HepG2 (cell line): ENCODE measurements at regions not wholly inside any gene's neighbourhood (a gene's known extent, or its start where the extent isn't known, plus 50 kb on each side); places are given as distances from the start of the nearest gene placed in this dataset.

Source experiments
- ATAC-seq: fragments of 200-7000 bp; cut with Tn5 transposase; 3 replicates; pipeline ENCODE4 v1.9.1; 2020; ENCODE audit warnings: mild to moderate bottlenecking, moderate library complexity
- BruUV-seq: library from RNA; stranded (reverse); fragments of 400-500 nt; replicated peaks from 2 replicates; lab custom pipeline; 2021; lab: Mats Ljungman, UMichigan
- CTCF ChIA-PET: fragments of 300-600 bp; formaldehyde crosslinking; extraction: SDS; loops from one replicate; lab custom pipeline; 2021; ENCODE audit warnings: low total read pairs, inconsistent platforms, low intra/inter-chr PET ratio; lab: Yijun Ruan, JAX
- POLR2A ChIA-PET: fragments of 350-600 bp; sonication (Branson Sonifier 250); formaldehyde crosslinking; loops from one replicate; lab custom pipeline; 2020; ENCODE audit warnings: antibody characterized with exemption, inconsistent platforms; lab: Yijun Ruan, JAX
- DNase-seq: peaks from one replicate; pipeline ENCODE4 v3.0.0-alpha.2; 2015; ENCODE audit warnings: low spot score
- FAIRE-seq: peaks from 3 replicates; lab custom pipeline; 2011; peaks lifted over from hg19 to GRCh38; lab: Jason Lieb, UNC
- H2AFZ ChIP-seq: one replicate; pipeline ENCODE4 v1.6.1; 2011; ENCODE audit warnings: low read length, inconsistent platforms
- H3K27ac ChIP-seq: fragments of 300-600 bp; 3 replicates; pipeline ENCODE4 v1.8.0; 2011; ENCODE audit warnings: mixed run types, mild to moderate bottlenecking, mixed read lengths, low read length, inconsistent platforms; ENCODE audit not compliant: insufficient read depth; ENCODE audit errors: extremely low read length
- H3K27me3 ChIP-seq, 2 experiments: fragments of 200-600 bp in 1 of 2; 2 replicates in 1 of 2; 3 replicates in 1 of 2; pipeline versions ENCODE4 v1.6.0 to v1.8.0; 2011; ENCODE audit warnings: low read length in 2 of 2, mild to moderate bottlenecking in 2 of 2, moderate library complexity in 2 of 2, inconsistent platforms in 1 of 2; ENCODE audit not compliant: insufficient read depth in 2 of 2, control insufficient read depth in 1 of 2
- H3K36me3 ChIP-seq, 2 experiments: fragments of 200-600 bp in 1 of 2; replicated peaks in 1 of 2; 2 replicates in 1 of 2; 3 replicates in 1 of 2; pipeline versions ENCODE4 v1.5.1 to v1.8.0; 2011; ENCODE audit warnings: low read length in 2 of 2, inconsistent platforms in 1 of 2; ENCODE audit not compliant: insufficient read depth in 2 of 2, control insufficient read depth in 1 of 2
- H3K4me1 ChIP-seq: 2 replicates; pipeline ENCODE4 v1.5.1; 2012; ENCODE audit warnings: low read length, inconsistent platforms; ENCODE audit not compliant: insufficient read depth
- H3K4me2 ChIP-seq: 2 replicates; pipeline ENCODE4 v1.6.0; 2011; ENCODE audit warnings: low read depth, low read length, inconsistent platforms
- H3K4me3 ChIP-seq, 3 experiments: fragments of 200-600 bp in 1 of 3; sonication (generic), shearing (Covaris generic) in 1 of 3; replicated peaks in 1 of 3; 2 replicates each; pipeline ENCODE4 v1.5.1; 2011 to 2016; ENCODE audit warnings: low read length in 3 of 3, inconsistent platforms in 2 of 3, low read depth in 2 of 3, mild to moderate bottlenecking in 2 of 3, control low read depth in 1 of 3, mixed read lengths in 1 of 3; ENCODE audit not compliant: insufficient read depth in 1 of 3
- H3K79me2 ChIP-seq: one replicate; pipeline ENCODE4 v1.6.1; 2011; ENCODE audit warnings: low read length, inconsistent platforms; ENCODE audit not compliant: insufficient read depth
- H3K9ac ChIP-seq: 2 replicates; pipeline ENCODE4 v1.6.0; 2011; ENCODE audit warnings: mild to moderate bottlenecking, low read depth, low read length, inconsistent platforms; ENCODE audit not compliant: insufficient read depth
- H3K9me3 ChIP-seq: 2 replicates; pipeline ENCODE4 v1.5.1; 2012; ENCODE audit warnings: mild to moderate bottlenecking, low read length
- H4K20me1 ChIP-seq: 2 replicates; pipeline ENCODE4 v1.6.0; 2011; ENCODE audit warnings: inconsistent platforms, mild to moderate bottlenecking, low read length, moderate library complexity; ENCODE audit not compliant: insufficient read depth
- ELF4 ChIP-seq: sonication (generic); formaldehyde crosslinking; IDR thresholded peaks from 2 replicates; pipeline ENCODE4 v1.5.0; 2020; ENCODE audit warnings: missing genetic modification reagents, mild to moderate bottlenecking, moderate library complexity, borderline replicate concordance
- HMG20A ChIP-seq: IDR thresholded peaks from 2 replicates; pipeline ENCODE4 v1.6.1; 2016; ENCODE audit warnings: borderline replicate concordance
- ZBTB44 ChIP-seq: sonication (generic); formaldehyde crosslinking; IDR thresholded peaks from 2 replicates; pipeline ENCODE4 v1.4.0; 2020; ENCODE audit warnings: missing genetic modification reagents
- ZNF230 ChIP-seq: sonication (generic); formaldehyde crosslinking; IDR thresholded peaks from 2 replicates; pipeline ENCODE4 v1.4.0; 2020; ENCODE audit warnings: mild to moderate bottlenecking, missing genetic modification reagents
- ZNF616 ChIP-seq: sonication (generic); formaldehyde crosslinking; IDR thresholded peaks from 2 replicates; pipeline ENCODE4 v1.5.0; 2020; ENCODE audit warnings: low read depth, mild to moderate bottlenecking, missing genetic modification reagents
- ZNF7 ChIP-seq: IDR thresholded peaks from 2 replicates; pipeline ENCODE4 v1.6.1; 2016; ENCODE audit warnings: missing biosample characterization, missing genetic modification reagents
- ZNF704 ChIP-seq: sonication (generic); formaldehyde crosslinking; IDR thresholded peaks from 2 replicates; pipeline ENCODE4 v1.8.1; 2023; ENCODE audit warnings: mild to moderate bottlenecking, inconsistent platforms, moderate library complexity, missing genetic modification reagents, borderline replicate concordance
- ZNF792 ChIP-seq: IDR thresholded peaks from 2 replicates; pipeline ENCODE4 v1.6.1; 2016
- ZNF878 ChIP-seq: sonication (generic); formaldehyde crosslinking; IDR thresholded peaks from 2 replicates; pipeline ENCODE4 v1.8.1; 2023; ENCODE audit warnings: mild to moderate bottlenecking, missing genetic modification reagents, moderate library complexity
- WGBS: methylation state at CpG from one replicate; pipeline ENCODE4 v1.1.6; 2017; ENCODE audit warnings: low lambda C conversion rate; 5-methylcytosine and 5-hydroxymethylcytosine counted together
- in situ Hi-C: cut with HindIII; loops from 2 replicates; pipeline ENCODE4 v1.10.0; 2017; ENCODE audit warnings: low pct_unique_long_range_greater_than_20kb; ENCODE audit not compliant: extremely low pct_ligation_motif_present
- intact Hi-C: fragments of 100-400 bp; cut with micrococcal nuclease; formaldehyde crosslinking; loops from one replicate; pipeline ENCODE4 v1.10.0; 2022; ENCODE audit not compliant: unreplicated experiment

GRCh38 chr5:98301547-98301946 lies 471.9 kb upstream of the RGMB start:
- Histone ChIP-seq H3K4me1 (no peaks in the 10 kb centered on the region), H3K4me3 (no peak overlapping the region), H4K20me1 (no peaks in the 10 kb centered on the region), H3K27me3 (no peaks in the 10 kb centered on the region), H2AFZ (no peak overlapping the region), H3K9me3 (no peaks in the 10 kb centered on the region), H3K9ac (no peak overlapping the region), H3K27ac (no peak overlapping the region), H3K79me2 (no peaks in the 10 kb centered on the region), H3K36me3 (no peaks in the 10 kb centered on the region), H3K4me2 (no peak overlapping the region)
- DNase-seq = no peak
- no peak for ATAC-seq
- CTCF ChIA-PET = no interaction called here
- intact Hi-C loops = no loop called here
- TF ChIP-seq ZNF616 (CRISPR knock-in tag) = no peak
- TF ChIP-seq ZNF230 = no peak
- TF ChIP-seq HMG20A (CRISPR knock-in tag) = no peak
- no peak for TF ChIP-seq ZBTB44
- no peak for TF ChIP-seq ELF4 (CRISPR knock-in tag)
- no peak for TF ChIP-seq ZNF878 (CRISPR knock-in tag)
- TF ChIP-seq ZNF704 (CRISPR knock-in tag) = no peak
- TF ChIP-seq ZNF792 (CRISPR knock-in tag) = no peak
- no peak for TF ChIP-seq ZNF7 (CRISPR knock-in tag)
- no TSS peak for BruUV-seq
- in situ Hi-C loops = no loop called here
- FAIRE-seq = no peak
- POLR2A ChIA-PET = no interaction called here
- 0% methylated on average over 2 of the region's 2 CpGs for WGBS
